Hippocampal formation (tissue), 2 donors: ENCODE measurements at regions not wholly inside any gene's neighbourhood (a gene's known extent, or its start where the extent isn't known, plus 50 kb on each side); places are given as distances from the start of the nearest gene placed in this dataset.

Experiments used
- DNase-seq, 2 donors: peaks; one replicate each; lab custom pipeline; 2025; lab: John Stamatoyannopoulos, UW

DNA sequence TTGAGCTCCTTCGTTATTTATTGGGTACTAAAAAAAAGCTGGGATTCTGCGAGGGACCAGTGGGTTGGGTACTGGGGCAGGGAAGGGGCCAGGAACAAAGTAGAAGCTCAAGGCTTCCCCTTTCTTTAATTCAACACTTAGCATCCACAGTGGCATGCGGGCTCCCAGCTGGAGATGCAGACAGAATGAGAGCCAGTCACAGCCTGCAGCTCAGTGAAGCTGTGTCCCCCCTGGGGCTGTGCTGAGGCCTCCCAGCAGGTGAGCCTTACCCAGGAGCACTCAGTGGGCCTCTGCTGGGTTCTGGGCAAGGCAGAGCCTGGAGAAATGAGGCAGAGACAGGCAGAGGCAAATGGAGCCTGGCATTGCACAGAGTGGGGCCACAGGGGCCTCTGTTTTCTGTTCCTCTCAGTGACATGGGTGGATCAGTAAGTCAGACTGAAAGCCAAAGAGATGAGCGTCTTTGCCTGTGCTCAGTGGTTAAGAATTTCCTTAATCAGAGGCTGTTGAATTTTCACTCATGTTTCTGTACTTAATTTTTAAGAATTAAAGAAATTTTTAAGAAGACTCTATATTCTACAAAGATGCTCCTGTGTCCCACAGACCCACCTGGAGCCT lies 181.4 kb upstream of the RBPJ start:
- no peak for DNase-seq

DNA sequence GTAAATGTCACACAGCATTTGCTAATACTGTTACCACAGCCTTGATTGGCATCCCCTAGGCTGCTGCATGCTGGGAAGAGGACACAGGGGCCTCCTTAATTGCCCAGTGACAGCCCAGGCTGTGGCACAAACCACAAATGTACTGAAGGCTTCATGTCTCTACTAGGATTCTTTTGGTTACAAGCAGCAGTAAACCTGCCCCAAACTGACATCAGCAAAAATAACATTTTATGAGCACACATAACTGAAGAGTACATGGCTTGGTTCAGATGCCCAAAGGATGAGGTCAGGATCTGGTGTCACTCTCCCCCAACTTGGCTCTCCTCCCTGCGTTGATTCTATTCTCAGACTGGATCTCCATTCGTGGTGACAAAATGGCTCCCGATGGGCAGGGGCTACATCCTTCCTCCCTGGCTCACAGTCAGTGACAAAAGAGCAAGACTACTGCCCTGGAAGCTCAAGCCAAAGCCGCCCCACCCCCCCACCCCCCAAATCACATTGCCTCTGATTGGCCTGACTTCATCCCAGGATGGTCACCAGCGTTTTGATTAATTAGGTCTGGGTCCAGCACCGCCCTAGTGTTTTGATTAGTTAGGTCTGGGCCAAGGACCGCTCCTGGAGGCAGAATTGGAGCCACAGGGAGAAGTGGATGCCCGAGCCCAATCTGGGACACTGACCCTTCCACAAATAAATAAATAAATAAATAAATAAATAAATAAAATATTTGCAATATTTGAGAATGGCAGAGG lies 180.5 kb upstream of the RBPJ start:
- no peak for DNase-seq

- DNase-seq, result no peak
These were observed 179.6 kb upstream of the RBPJ start for GRCh38 chr4:26141051-26141721.

DNA sequence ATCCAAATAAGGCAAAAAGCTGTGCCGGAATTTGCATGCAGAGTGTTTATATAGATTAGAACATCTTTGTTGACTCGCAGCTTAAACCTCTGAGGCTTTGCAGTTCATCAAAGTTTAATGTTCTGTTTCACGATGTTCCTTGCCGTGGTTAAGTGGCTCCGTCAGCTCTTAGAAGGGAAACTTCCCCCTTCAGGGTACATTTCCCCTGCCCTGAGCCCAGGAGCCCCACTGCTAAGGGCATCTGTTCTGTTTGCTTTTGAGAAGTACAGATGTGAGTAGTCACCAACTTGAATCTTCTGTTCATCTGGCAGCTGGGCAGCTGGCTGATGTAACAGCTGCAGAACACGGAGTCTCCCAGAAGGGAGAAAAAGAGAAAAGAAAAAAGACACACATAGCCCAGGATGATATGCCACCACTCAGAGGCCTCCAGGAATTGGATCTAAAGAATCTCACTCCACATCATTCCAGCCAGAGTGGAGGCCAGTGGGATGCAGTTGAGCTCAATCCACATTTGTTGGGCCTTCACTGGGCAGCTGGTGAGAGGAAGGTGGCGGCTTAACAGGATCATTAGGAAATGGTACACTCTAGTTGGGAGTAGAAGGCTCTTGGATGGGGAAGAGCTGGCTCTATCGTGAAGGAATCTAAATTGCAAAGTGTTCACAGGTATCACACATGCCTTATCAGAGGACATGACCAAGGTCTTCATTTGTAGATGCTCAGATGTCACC lies 178.7 kb upstream of the RBPJ start:
- DNase-seq, result peak; percentile 9 to 27

DNA sequence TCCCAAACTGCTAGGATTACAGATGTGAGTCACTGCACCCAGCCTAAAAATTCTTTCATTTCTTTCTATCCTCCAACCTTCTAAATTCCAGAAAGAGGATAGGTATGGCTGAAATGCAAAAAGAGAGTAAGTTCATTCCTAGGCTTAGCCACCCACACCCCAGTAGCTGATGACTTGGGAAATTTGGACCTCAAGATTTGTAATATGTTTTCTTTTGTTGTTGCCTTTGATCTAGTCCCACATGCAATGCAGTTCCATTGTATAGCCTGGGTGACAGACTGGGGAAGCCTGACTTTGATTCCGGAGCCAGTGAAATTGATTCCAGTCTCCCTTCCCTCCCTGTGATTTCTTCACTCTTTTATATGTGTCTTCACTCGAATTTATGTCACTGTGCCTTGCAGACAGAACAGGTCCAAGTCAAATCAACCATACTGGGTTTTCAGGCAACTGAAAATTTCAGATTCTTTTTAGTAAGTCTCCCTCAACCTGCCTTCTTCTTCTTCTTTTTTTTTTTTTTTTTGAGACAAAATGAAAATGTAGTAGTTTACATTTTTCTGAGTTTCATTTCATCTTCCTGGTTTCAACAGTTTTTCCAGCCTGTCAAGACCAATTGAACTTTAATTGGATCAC lies 176.2 kb upstream of the RBPJ start:
- no peak for DNase-seq

GRCh38 chr4:26145212-26145611 lies 175.6 kb upstream of the RBPJ start:
- no peak for DNase-seq

DNA sequence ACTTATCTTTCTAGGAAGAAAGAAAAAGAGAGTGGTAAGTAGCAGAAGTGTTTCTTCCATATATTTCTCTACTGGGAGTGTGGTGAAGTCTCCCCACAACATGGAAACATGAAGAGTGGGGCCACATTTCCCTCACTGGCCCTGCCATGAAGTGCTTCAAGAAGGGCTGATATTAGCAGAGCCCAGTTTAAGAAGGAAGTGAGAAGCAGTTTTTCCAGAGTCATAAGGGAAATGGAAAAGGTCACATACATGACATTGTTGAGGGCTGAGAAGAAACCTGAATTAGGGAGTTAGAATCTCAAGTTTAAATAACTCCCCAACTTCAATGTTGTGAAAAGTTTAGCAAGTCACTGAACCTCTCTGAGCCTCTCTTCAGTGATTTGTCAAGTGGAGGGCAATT lies 171.9 kb upstream of the RBPJ start:
- no peak for DNase-seq

DNA sequence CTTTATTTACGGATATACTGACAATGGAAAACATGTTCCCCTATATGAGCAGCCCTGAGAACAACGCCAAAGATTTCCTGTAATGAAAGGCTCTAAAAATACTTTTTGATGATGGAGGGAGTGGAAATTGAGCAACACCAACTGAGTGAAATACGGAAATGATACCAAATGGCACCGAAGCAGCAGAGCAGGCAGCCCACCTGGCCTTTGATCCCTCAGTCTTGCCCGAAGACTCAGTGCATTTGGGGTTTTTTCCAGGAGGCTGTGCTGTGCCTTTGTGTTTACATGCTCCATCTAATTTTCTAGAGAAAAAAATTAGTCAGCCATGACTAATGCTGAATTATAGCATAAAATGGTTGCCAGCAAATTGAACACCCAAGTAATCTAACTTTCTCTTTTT lies 169.9 kb upstream of the RBPJ start:
- DNase-seq, result peak in 1 of 2 donors; percentile 7

DNA sequence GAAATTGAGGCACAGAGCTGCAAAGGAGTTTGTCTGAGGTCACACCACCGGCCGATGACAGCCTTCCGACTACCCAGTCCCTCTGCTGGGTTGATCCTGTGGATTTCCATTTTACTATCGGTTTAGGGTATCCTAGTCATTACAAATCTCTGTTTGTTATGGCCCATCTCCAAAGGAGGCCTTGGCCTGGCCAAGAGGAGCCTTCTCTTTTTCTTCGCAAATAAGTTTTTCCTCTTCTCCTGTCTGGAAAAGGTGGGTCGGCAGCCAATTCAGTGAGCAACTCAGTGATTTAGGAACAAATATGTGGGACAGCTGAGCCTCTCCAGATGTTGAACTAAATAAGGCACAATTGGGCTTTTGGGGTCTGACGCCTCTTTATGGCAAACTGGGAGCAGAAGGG lies 169.2 kb upstream of the RBPJ start:
- DNase-seq, result no peak

DNA sequence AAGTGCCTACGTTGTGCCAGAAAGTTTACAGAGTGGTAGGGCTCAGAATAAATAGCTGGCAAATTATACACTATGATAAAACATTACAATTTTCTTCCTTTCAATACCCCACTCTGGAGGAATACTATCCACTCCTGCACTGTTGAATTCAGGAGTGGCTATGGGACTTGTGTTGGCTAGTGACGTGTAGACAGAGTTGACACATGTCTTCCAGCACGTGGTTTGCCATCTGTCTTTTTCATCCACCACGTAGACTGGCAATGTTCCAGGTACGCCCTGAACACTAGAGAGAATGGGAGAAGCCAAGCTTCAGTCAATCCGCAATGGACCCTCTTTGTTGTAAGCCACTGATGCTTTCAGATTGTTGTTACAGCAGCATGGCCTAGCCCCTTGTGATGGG lies 168.8 kb upstream of the RBPJ start:
- no peak for DNase-seq

- no peak for DNase-seq
These were observed 163.3 kb upstream of the RBPJ start for GRCh38 chr4:26157541-26157940.

- no peak for DNase-seq
These were observed 160.2 kb upstream of the RBPJ start for GRCh38 chr4:26160591-26160990.

GRCh38 chr4:26161030-26161824 lies 159.6 kb upstream of the RBPJ start:
- DNase-seq, result no peak

DNA sequence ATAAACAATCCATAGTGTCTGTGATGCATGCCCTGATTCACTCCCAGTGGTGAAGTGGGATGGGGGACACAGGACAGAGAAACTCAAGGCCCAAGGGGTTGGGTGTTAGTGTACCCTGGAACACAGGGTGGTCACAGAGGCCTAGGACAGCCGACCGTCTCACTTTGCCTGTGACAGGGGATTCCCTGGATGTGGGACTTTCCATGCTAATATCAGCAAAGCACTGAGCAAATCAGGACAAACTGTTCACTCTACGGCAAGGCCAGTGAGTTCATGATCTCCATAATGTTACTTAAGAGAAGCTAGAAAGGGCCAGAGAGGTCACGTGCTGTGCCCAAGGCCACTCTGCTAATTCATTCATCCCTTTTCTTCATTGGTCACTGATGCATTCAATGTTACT lies 158.7 kb upstream of the RBPJ start:
- DNase-seq, result no peak

GRCh38 chr4:26163425-26164362 lies 157.1 kb upstream of the RBPJ start:
- no peak for DNase-seq

GRCh38 chr4:26171501-26171900 lies 149.3 kb upstream of the RBPJ start:
- DNase-seq, result no peak

DNA sequence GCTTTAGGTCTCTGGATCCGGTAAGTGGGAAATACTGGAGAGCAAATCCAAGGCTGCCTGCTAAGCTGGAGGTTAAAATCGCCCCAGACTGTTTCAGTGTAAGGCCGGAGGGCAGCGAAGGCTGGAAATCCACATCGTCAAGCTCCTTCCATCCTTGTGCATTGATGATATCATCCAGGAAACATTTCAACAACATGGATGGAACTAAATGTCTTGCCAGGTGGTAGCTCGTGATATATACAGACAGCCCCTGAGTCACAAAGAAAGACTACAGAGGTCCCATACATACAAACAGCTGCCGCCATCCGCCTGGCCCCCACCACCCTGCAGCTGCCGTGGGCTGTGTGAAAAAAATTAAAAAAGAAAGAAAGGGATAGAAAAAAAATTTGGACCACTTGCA lies 148.9 kb upstream of the RBPJ start:
- DNase-seq, result no peak

GRCh38 chr4:26173619-26174018 lies 147.2 kb upstream of the RBPJ start:
- DNase-seq, result no peak

- no peak for DNase-seq
These were observed 146.8 kb upstream of the RBPJ start for GRCh38 chr4:26174027-26174426.
